ENCODE measurements at regions not wholly inside any gene's neighbourhood (a gene's known extent, or its start where the extent isn't known, plus 50 kb on each side); places are given as distances from the start of the nearest gene placed in this dataset.

DNA sequence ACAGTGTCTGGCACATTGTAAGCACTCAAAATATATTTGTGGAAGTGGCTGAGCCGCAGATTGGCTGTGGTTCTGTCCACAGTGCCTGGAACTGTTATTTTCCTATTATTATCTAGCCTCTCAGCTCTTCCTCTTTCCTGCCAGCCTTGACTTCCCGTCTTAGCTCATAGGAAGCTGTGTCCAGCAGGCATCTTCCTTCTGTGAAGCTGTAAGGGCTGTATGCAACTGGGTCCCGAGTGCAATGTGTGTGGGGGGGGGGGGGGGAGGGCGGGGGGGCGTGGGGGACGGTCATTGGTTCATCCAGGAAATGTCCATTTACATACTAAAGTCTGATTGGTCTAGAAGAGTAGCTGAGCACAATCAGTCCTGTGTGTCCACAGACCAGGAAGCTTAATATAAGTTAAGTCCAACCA lies 210.7 kb downstream of the PDGFRA start (continued):
- TF ChIP-seq CHD7 (IDR thresholded peaks at IDR 0.05; ENCODE audit: insufficient replicate concordance, low read length) (no peak), RAD21 (IDR thresholded peaks at IDR 0.05 in 1 of 2, conservative IDR thresholded peaks at IDR 0.05 in 1 of 2; ENCODE audit: low read depth in 2 of 2, low read length in 2 of 2) (no peak), RXRA (IDR thresholded peaks at IDR 0.05; ENCODE audit: insufficient read depth, low read depth, low read length) (no peak), EZH2 (IDR thresholded peaks at IDR 0.05; ENCODE audit: low read depth, low read length, severe bottlenecking) (no peak), GTF2F1 (IDR thresholded peaks at IDR 0.05; ENCODE audit: borderline replicate concordance, low read depth, low read length) (no peak), KDM5A (IDR thresholded peaks at IDR 0.05; ENCODE audit: low read length) (no peak), BRCA1 (IDR thresholded peaks at IDR 0.05; ENCODE audit: low read depth, low read length) (no peak), ASH2L (IDR thresholded peaks at IDR 0.05; ENCODE audit: low read length) (no peak), ZNF274 (IDR thresholded peaks at IDR 0.05; ENCODE audit: borderline replicate concordance, extremely low read depth, low read length) (no peak), NANOG (IDR thresholded peaks at IDR 0.05; ENCODE audit: insufficient read depth, low read depth, low read length, poor library complexity, severe bottlenecking) (no peak), SUZ12 (IDR thresholded peaks at IDR 0.05; ENCODE audit: low read length) (no peak), SRF (IDR thresholded peaks at IDR 0.05; ENCODE audit: low read depth, low read length) (no peak)
